ENCODE measurements at regions not wholly inside any gene's neighbourhood (a gene's known extent, or its start where the extent isn't known, plus 50 kb on each side); places are given as distances from the start of the nearest gene placed in this dataset.

- no peaks in the 10 kb centered on the region for H3K36me3 Mint-ChIP-seq (ENCODE audit: low read depth)
- H3K27ac Mint-ChIP-seq: no peak overlapping the region
- POLR2A ChIA-PET: no interaction called here
- DNase-seq (no peak), ATAC-seq (no peak)
- CTCF ChIA-PET: no interaction called here
- no peaks in the 10 kb centered on the region for H3K9me3 Mint-ChIP-seq (ENCODE audit: insufficient read depth)
- H3K4me1 Mint-ChIP-seq (ENCODE audit: low read depth): no peaks in the 10 kb centered on the region
- H3K27me3 Mint-ChIP-seq (ENCODE audit: low read depth): no peaks in the 10 kb centered on the region
- no peak overlapping the region for H3K4me3 Mint-ChIP-seq
Observed at GRCh38 chr16:73225983-73226382, 178.1 kb upstream of the ZFHX3 start.

- no peaks in the 10 kb centered on the region for H3K9me3 Mint-ChIP-seq (ENCODE audit: insufficient read depth)
- H3K27me3 Mint-ChIP-seq (ENCODE audit: low read depth): no peaks in the 10 kb centered on the region
- no peak for DNase-seq
- H3K27ac Mint-ChIP-seq: no peak overlapping the region
- no peak for ATAC-seq
- H3K36me3 Mint-ChIP-seq (ENCODE audit: low read depth): no peaks in the 10 kb centered on the region
- ChIA-PET POLR2A (no interaction called here), CTCF (no interaction called here)
- H3K4me3 Mint-ChIP-seq: no peak overlapping the region
- no peaks in the 10 kb centered on the region for H3K4me1 Mint-ChIP-seq (ENCODE audit: low read depth)
Observed at GRCh38 chr16:73220836-73221235, 172.9 kb upstream of the ZFHX3 start.

- CTCF ChIA-PET: no interaction called here
- Mint-ChIP-seq H3K27ac (no peak overlapping the region), H3K27me3 (ENCODE audit: low read depth) (no peaks in the 10 kb centered on the region), H3K4me1 (ENCODE audit: low read depth) (no peaks in the 10 kb centered on the region), H3K36me3 (ENCODE audit: low read depth) (no peaks in the 10 kb centered on the region), H3K4me3 (no peak overlapping the region), H3K9me3 (ENCODE audit: insufficient read depth) (no peaks in the 10 kb centered on the region)
- POLR2A ChIA-PET: no interaction called here
- ATAC-seq: no peak
- DNase-seq: no peak
Observed at GRCh38 chr16:73219176-73219575, 171.2 kb upstream of the ZFHX3 start.

DNA sequence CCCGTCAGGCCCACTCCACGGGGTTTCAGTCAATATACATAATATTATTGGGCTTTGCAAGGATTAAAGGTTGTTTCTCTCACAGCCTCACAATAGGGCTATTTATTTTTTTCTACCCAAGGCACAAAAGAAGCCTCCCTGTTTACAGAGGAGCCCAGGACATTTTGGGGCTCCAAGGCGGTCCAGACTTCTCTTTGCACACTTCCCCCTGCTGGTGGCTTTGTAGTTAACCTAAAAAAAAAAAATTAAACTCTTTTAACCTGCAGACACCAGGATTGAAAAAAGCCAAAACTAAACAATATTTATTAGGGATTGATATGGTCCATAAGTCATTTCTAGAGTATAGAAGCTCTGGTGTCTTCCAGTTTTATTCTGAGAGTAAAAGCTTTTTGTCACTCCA, 169.7 kb upstream of the ZFHX3 start:
- CTCF ChIA-PET: no interaction called here
- no peak for ATAC-seq
- no peaks in the 10 kb centered on the region for H3K9me3 Mint-ChIP-seq (ENCODE audit: insufficient read depth)
- POLR2A ChIA-PET: no interaction called here
- H3K27me3 Mint-ChIP-seq (ENCODE audit: low read depth): no peaks in the 10 kb centered on the region
- no peaks in the 10 kb centered on the region for H3K4me1 Mint-ChIP-seq (ENCODE audit: low read depth)
- DNase-seq: no peak
- no peak overlapping the region for H3K27ac Mint-ChIP-seq
- no peaks in the 10 kb centered on the region for H3K36me3 Mint-ChIP-seq (ENCODE audit: low read depth)
- no peak overlapping the region for H3K4me3 Mint-ChIP-seq

DNA sequence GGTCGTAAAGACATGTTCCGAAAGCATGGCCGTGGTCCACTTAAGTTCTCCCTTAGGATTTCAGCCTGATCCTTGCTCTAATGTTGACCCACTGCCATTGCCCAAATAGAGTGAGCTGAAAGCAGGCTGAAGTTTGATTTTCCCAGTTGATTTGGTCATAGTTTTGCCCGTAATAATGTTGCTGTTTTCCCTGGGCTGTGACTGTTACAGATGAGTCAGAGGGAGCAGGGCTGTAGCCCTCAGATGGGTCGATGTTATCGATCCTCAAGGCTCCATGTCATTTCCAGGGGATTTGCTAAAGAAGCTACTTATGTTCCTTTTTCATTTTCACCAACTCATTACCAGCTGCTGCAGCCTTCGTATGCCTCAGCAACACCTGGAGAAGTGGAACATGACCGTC, 169.0 kb upstream of the ZFHX3 start:
- Mint-ChIP-seq H3K27me3 (ENCODE audit: low read depth) (no peaks in the 10 kb centered on the region), H3K36me3 (ENCODE audit: low read depth) (no peaks in the 10 kb centered on the region), H3K4me3 (no peak overlapping the region), H3K4me1 (ENCODE audit: low read depth) (no peaks in the 10 kb centered on the region), H3K9me3 (ENCODE audit: insufficient read depth) (no peaks in the 10 kb centered on the region), H3K27ac (no peak overlapping the region)
- ATAC-seq (no peak), DNase-seq (no peak)
- ChIA-PET POLR2A (no interaction called here), CTCF (no interaction called here)

- DNase-seq (no peak), ATAC-seq (no peak)
- Mint-ChIP-seq H3K9me3 (ENCODE audit: insufficient read depth) (no peaks in the 10 kb centered on the region), H3K27ac (no peak overlapping the region), H3K27me3 (ENCODE audit: low read depth) (no peaks in the 10 kb centered on the region), H3K4me1 (ENCODE audit: low read depth) (no peaks in the 10 kb centered on the region), H3K36me3 (ENCODE audit: low read depth) (no peaks in the 10 kb centered on the region), H3K4me3 (no peak overlapping the region)
- ChIA-PET POLR2A (no interaction called here), CTCF (no interaction called here)
Observed at GRCh38 chr16:73215678-73216377, 167.9 kb upstream of the ZFHX3 start.

- no peaks in the 10 kb centered on the region for H3K27me3 Mint-ChIP-seq (ENCODE audit: low read depth)
- H3K4me3 Mint-ChIP-seq: no peak overlapping the region
- POLR2A ChIA-PET: no interaction called here
- CTCF ChIA-PET: interaction anchor here (0.6 kb wide), 1 partner anchor 281 kb away, joined by 3 read pairs; no protein-coding TSS in a partner anchor
- DNase-seq (no peak), ATAC-seq (no peak)
- H3K4me1 Mint-ChIP-seq (ENCODE audit: low read depth): no peaks in the 10 kb centered on the region
- no peaks in the 10 kb centered on the region for H3K36me3 Mint-ChIP-seq (ENCODE audit: low read depth)
- no peak overlapping the region for H3K27ac Mint-ChIP-seq
- H3K9me3 Mint-ChIP-seq (ENCODE audit: insufficient read depth): no peaks in the 10 kb centered on the region
Observed at GRCh38 chr16:73214825-73215677, 167.1 kb upstream of the ZFHX3 start.

DNA sequence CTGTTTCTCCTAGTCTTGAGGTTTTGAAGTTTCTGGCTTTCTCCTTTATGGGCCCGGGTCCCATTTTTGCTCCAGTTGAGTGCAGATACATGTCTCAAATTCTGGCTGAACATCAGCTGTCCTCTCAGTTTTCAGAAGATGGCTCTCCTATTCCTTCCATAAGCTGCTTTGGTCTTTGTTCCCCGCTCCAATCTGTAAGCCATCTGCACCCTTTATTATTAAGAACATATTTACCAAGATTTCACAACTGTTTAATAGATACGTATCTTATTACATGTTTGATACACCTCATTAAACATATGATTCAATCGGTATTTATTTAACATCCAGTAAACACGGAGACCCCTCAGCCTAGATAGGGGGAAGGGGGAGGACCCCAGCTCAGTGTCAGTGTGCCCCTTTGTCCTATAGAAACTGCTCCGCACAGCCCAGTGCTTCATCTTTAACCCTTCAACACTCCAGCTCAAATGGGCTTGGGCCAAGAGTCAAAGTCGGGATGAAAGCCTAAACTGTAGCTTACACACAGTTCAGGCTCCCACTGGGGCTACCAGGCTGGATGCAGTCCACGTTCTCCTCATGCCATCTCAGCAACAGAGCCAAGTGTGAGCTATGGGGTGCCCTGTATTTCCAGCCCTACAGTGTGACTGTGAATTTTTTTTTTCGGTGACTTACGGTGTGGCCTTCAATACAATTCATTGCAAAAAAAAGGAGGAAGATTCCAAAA, 166.0 kb upstream of the ZFHX3 start:
- Mint-ChIP-seq H3K27me3 (ENCODE audit: low read depth) (no peaks in the 10 kb centered on the region), H3K4me1 (ENCODE audit: low read depth) (no peaks in the 10 kb centered on the region), H3K36me3 (ENCODE audit: low read depth) (no peaks in the 10 kb centered on the region), H3K27ac (no peak overlapping the region), H3K4me3 (no peak overlapping the region), H3K9me3 (ENCODE audit: insufficient read depth) (no peaks in the 10 kb centered on the region)
- POLR2A ChIA-PET: no interaction called here
- no peak for DNase-seq
- ATAC-seq: no peak
- CTCF ChIA-PET: no interaction called here

DNA sequence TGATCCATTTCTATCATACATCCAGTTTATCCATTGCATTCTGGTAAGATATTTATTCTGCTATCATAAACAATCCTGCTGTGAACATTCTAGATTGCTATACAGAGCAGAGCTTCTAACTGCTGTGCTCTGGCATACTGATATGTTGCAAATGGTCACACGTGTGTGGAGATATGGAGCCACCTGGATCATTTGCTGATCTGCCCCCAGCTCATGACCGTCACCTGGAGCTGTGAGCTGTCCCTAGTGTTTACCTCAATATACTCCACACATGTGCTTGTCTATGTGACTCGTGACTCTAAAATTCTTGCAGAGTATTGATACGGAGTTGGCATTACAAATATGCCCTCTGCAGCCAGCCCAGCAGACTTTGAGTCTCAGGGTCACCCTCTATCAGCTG, 164.5 kb upstream of the ZFHX3 start:
- no peaks in the 10 kb centered on the region for H3K27me3 Mint-ChIP-seq (ENCODE audit: low read depth)
- no peak overlapping the region for H3K4me3 Mint-ChIP-seq
- H3K27ac Mint-ChIP-seq: no peak overlapping the region
- H3K4me1 Mint-ChIP-seq (ENCODE audit: low read depth): no peaks in the 10 kb centered on the region
- ATAC-seq: no peak
- no peaks in the 10 kb centered on the region for H3K9me3 Mint-ChIP-seq (ENCODE audit: insufficient read depth)
- ChIA-PET CTCF (no interaction called here), POLR2A (no interaction called here)
- no peak for DNase-seq
- no peaks in the 10 kb centered on the region for H3K36me3 Mint-ChIP-seq (ENCODE audit: low read depth)

GRCh38 chr16:73210686-73211085, 162.8 kb upstream of the ZFHX3 start:
- ChIA-PET CTCF (interaction anchor here (0.6 kb wide), 1 partner anchor 585 kb away, joined by 5 read pairs; no protein-coding TSS in a partner anchor), POLR2A (interaction anchor here (0.6 to 0.7 kb wide), 2 partner anchors 47 to 1117 kb away, joined by 3 to 6 read pairs; partner anchors contain the start of gene DHX38)
- no peaks in the 10 kb centered on the region for H3K4me1 Mint-ChIP-seq (ENCODE audit: low read depth)
- no peaks in the 10 kb centered on the region for H3K9me3 Mint-ChIP-seq (ENCODE audit: insufficient read depth)
- no peak overlapping the region for H3K4me3 Mint-ChIP-seq
- ATAC-seq: no peak
- no peak for DNase-seq
- H3K27ac Mint-ChIP-seq: no peak overlapping the region
- H3K36me3 Mint-ChIP-seq (ENCODE audit: low read depth): no peaks in the 10 kb centered on the region
- no peaks in the 10 kb centered on the region for H3K27me3 Mint-ChIP-seq (ENCODE audit: low read depth)

GRCh38 chr16:73210084-73210483, 162.2 kb upstream of the ZFHX3 start:
- no peaks in the 10 kb centered on the region for H3K4me1 Mint-ChIP-seq (ENCODE audit: low read depth)
- no peaks in the 10 kb centered on the region for H3K9me3 Mint-ChIP-seq (ENCODE audit: insufficient read depth)
- no peaks in the 10 kb centered on the region for H3K27me3 Mint-ChIP-seq (ENCODE audit: low read depth)
- ChIA-PET CTCF (no interaction called here), POLR2A (interaction anchor here (0.6 to 0.7 kb wide), 2 partner anchors 47 to 1116 kb away, joined by 3 to 6 read pairs; partner anchors contain the start of gene DHX38)
- DNase-seq (no peak), ATAC-seq (no peak)
- H3K4me3 Mint-ChIP-seq: no peak overlapping the region
- no peak overlapping the region for H3K27ac Mint-ChIP-seq
- H3K36me3 Mint-ChIP-seq (ENCODE audit: low read depth): no peaks in the 10 kb centered on the region

- DNase-seq: no peak
- ChIA-PET CTCF (no interaction called here), POLR2A (no interaction called here)
- H3K4me3 Mint-ChIP-seq: no peak overlapping the region
- H3K9me3 Mint-ChIP-seq (ENCODE audit: insufficient read depth): no peaks in the 10 kb centered on the region
- H3K27ac Mint-ChIP-seq: no peak overlapping the region
- ATAC-seq: no peak
- H3K4me1 Mint-ChIP-seq (ENCODE audit: low read depth): no peaks in the 10 kb centered on the region
- no peaks in the 10 kb centered on the region for H3K36me3 Mint-ChIP-seq (ENCODE audit: low read depth)
- no peaks in the 10 kb centered on the region for H3K27me3 Mint-ChIP-seq (ENCODE audit: low read depth)
Observed at GRCh38 chr16:73209190-73209589, 161.3 kb upstream of the ZFHX3 start.
